ENCODE measurements at regions not wholly inside any gene's neighbourhood (a gene's known extent, or its start where the extent isn't known, plus 50 kb on each side); places are given as distances from the start of the nearest gene placed in this dataset.

DNA sequence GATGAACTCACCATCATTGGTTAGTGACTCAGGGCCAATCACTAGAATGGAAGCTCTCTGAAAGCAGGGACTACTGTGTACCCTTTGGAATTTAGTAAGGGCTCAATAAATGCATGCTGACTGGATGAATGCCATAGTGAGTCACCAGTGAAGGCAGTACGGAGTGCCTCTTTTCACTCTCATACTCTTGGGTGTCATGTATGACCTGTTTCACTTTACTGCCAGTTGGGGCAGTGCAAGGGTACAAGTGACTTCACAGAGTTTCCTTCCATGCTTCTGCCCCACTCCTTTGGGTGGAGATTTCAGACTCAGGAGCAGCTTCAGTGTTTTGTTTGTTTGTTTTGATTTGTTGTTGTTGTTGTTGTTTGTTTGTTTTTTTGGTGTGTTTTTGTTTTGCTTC, 57.7 kb downstream of the SOX3 start:
- Histone ChIP-seq H3K79me2 (ENCODE audit: insufficient read depth, low read length) (no peaks in the 10 kb centered on the region), H3K4me3 (replicated peaks in 1 of 2; ENCODE audit: low read depth in 1 of 2, low read length in 2 of 2) (no peak overlapping the region), H3K27ac (ENCODE audit: low read depth, low read length) (no peak overlapping the region), H2AFZ (ENCODE audit: low read depth, low read length, poor library complexity, severe bottlenecking) (no peak overlapping the region), H3K27me3 (ENCODE audit: insufficient read depth, low read length) (no peaks in the 10 kb centered on the region), H3K9ac (ENCODE audit: low read length) (no peak overlapping the region), H3K9me3 (ENCODE audit: control insufficient read depth in 1 of 2, insufficient read depth in 1 of 2, low read depth in 1 of 2, low read length in 2 of 2) (no peaks in the 10 kb centered on the region), H3K4me2 (ENCODE audit: low read length) (no peak overlapping the region), H4K20me1 (ENCODE audit: insufficient read depth) (no peaks in the 10 kb centered on the region), H3K36me3 (ENCODE audit: control insufficient read depth in 1 of 2, insufficient read depth in 2 of 2, low read length in 2 of 2) (no peaks in the 10 kb centered on the region), H3K4me1 (ENCODE audit: control insufficient read depth in 1 of 2, insufficient read depth in 2 of 2, low read length in 2 of 2) (no peaks in the 10 kb centered on the region), H3K9me2 (ENCODE audit: insufficient read depth) (no peaks in the 10 kb centered on the region)
- ATAC-seq (no peak), DNase-seq (ENCODE audit: low read depth, low spot score) (no peak)
- intact Hi-C loops (cut with micrococcal nuclease): no loop called here
- POLR2A ChIA-PET: no interaction called here
- CTCF ChIA-PET: no interaction called here
- RAD21 ChIA-PET (ENCODE audit: low non-redundant PET in 1 of 2, low total read pairs in 2 of 2, uncharacterized antibody in 2 of 2, unreplicated experiment in 2 of 2): no interaction called here
- TF ChIP-seq CBX3 (IDR thresholded peaks at IDR 0.05; ENCODE audit: low read depth): no peak
- no peak for TF ChIP-seq ELF1 (IDR thresholded peaks at IDR 0.05; ENCODE audit: borderline replicate concordance, low read depth)
- TF ChIP-seq, protein P1, sequence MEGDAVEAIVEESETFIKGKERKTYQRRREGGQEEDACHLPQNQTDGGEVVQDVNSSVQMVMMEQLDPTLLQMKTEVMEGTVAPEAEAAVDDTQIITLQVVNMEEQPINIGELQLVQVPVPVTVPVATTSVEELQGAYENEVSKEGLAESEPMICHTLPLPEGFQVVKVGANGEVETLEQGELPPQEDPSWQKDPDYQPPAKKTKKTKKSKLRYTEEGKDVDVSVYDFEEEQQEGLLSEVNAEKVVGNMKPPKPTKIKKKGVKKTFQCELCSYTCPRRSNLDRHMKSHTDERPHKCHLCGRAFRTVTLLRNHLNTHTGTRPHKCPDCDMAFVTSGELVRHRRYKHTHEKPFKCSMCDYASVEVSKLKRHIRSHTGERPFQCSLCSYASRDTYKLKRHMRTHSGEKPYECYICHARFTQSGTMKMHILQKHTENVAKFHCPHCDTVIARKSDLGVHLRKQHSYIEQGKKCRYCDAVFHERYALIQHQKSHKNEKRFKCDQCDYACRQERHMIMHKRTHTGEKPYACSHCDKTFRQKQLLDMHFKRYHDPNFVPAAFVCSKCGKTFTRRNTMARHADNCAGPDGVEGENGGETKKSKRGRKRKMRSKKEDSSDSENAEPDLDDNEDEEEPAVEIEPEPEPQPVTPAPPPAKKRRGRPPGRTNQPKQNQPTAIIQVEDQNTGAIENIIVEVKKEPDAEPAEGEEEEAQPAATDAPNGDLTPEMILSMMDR (IDR thresholded peaks at IDR 0.05 in 2 of 3, conservative IDR thresholded peaks at IDR 0.05 in 1 of 3; ENCODE audit: borderline replicate concordance in 1 of 3, insufficient read depth in 1 of 3, low read depth in 2 of 3, low read length in 2 of 3): no peak
- TF ChIP-seq EGR1 (IDR thresholded peaks at IDR 0.05; ENCODE audit: low read depth): no peak
- TF ChIP-seq POLR2A (IDR thresholded peaks at IDR 0.05; ENCODE audit: borderline replicate concordance, extremely low read depth, insufficient read depth, insufficient read length): no peak
- no peak for TF ChIP-seq SRF (IDR thresholded peaks at IDR 0.05; ENCODE audit: low read depth)
- no peak for TF ChIP-seq POLR2AphosphoS5 (IDR thresholded peaks at IDR 0.05; ENCODE audit: low read depth, low read length)
- TF ChIP-seq CEBPB (IDR thresholded peaks at IDR 0.05; ENCODE audit: low read depth): no peak
- TF ChIP-seq, protein P2, sequence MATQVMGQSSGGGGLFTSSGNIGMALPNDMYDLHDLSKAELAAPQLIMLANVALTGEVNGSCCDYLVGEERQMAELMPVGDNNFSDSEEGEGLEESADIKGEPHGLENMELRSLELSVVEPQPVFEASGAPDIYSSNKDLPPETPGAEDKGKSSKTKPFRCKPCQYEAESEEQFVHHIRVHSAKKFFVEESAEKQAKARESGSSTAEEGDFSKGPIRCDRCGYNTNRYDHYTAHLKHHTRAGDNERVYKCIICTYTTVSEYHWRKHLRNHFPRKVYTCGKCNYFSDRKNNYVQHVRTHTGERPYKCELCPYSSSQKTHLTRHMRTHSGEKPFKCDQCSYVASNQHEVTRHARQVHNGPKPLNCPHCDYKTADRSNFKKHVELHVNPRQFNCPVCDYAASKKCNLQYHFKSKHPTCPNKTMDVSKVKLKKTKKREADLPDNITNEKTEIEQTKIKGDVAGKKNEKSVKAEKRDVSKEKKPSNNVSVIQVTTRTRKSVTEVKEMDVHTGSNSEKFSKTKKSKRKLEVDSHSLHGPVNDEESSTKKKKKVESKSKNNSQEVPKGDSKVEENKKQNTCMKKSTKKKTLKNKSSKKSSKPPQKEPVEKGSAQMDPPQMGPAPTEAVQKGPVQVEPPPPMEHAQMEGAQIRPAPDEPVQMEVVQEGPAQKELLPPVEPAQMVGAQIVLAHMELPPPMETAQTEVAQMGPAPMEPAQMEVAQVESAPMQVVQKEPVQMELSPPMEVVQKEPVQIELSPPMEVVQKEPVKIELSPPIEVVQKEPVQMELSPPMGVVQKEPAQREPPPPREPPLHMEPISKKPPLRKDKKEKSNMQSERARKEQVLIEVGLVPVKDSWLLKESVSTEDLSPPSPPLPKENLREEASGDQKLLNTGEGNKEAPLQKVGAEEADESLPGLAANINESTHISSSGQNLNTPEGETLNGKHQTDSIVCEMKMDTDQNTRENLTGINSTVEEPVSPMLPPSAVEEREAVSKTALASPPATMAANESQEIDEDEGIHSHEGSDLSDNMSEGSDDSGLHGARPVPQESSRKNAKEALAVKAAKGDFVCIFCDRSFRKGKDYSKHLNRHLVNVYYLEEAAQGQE (IDR thresholded peaks at IDR 0.05; ENCODE audit: low read depth): no peak
- no peak for TF ChIP-seq FOSL1 (IDR thresholded peaks at IDR 0.05; ENCODE audit: low read depth)
- no peak for TF ChIP-seq ZFX (IDR thresholded peaks at IDR 0.05)
- TF ChIP-seq EZH2 (IDR thresholded peaks at IDR 0.05): no peak
- no peak for TF ChIP-seq SIN3A (IDR thresholded peaks at IDR 0.05; ENCODE audit: low read depth)
- TF ChIP-seq ZNF274 (IDR thresholded peaks at IDR 0.05; ENCODE audit: low read depth, low read length): no peak
- TF ChIP-seq SP1 (IDR thresholded peaks at IDR 0.05; ENCODE audit: low read depth): no peak
- TF ChIP-seq, protein P3, sequence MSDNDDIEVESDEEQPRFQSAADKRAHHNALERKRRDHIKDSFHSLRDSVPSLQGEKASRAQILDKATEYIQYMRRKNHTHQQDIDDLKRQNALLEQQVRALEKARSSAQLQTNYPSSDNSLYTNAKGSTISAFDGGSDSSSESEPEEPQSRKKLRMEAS (IDR thresholded peaks at IDR 0.05): no peak
- TF ChIP-seq TCF7L2 (IDR thresholded peaks at IDR 0.05; ENCODE audit: borderline replicate concordance, extremely low read depth, insufficient read depth, insufficient read length): no peak
- no peak for TF ChIP-seq YY1 (IDR thresholded peaks at IDR 0.05; ENCODE audit: extremely low read depth, insufficient replicate concordance, low read depth, low read length)
- no peak for TF ChIP-seq RAD21 (IDR thresholded peaks at IDR 0.05; ENCODE audit: low read depth)
- TF ChIP-seq EZH2phosphoT487 (IDR thresholded peaks at IDR 0.05; ENCODE audit: borderline replicate concordance): no peak
- BruUV-seq (replicated peaks): no TSS peak

Measured in HCT116 (cell line).